ENCODE measurements at regions not wholly inside any gene's neighbourhood (a gene's known extent, or its start where the extent isn't known, plus 50 kb on each side); places are given as distances from the start of the nearest gene placed in this dataset.

- no peak for DNase-seq (ENCODE audit: low spot score)
These were observed 259.6 kb upstream of the NAV3 start for GRCh38 chr12:77571127-77571526.

GRCh38 chr12:77569876-77570275, 260.8 kb upstream of the NAV3 start:
- no peak for DNase-seq (ENCODE audit: low spot score)

GRCh38 chr12:77560714-77561113, 270.0 kb upstream of the NAV3 start:
- DNase-seq (ENCODE audit: low spot score) = no peak

GRCh38 chr12:77559400-77560074, 271.2 kb upstream of the NAV3 start:
- DNase-seq (ENCODE audit: low spot score) = no peak

- DNase-seq (ENCODE audit: low spot score) = no peak
These were observed 275.6 kb upstream of the NAV3 start for GRCh38 chr12:77555074-77555473.

GRCh38 chr12:77553976-77554619, 276.6 kb upstream of the NAV3 start:
- DNase-seq (ENCODE audit: low spot score) = no peak

- DNase-seq (ENCODE audit: low spot score) = no peak
These were observed 281.1 kb upstream of the NAV3 start for GRCh38 chr12:77549383-77550128.

GRCh38 chr12:77548797-77549196, 281.9 kb upstream of the NAV3 start:
- no peak for DNase-seq (ENCODE audit: low spot score)

- no peak for DNase-seq (ENCODE audit: low spot score)
These were observed 290.6 kb upstream of the NAV3 start for GRCh38 chr12:77540097-77540496.

- no peak for DNase-seq (ENCODE audit: low spot score)
These were observed 293.0 kb upstream of the NAV3 start for GRCh38 chr12:77537663-77538062.

- no peak for DNase-seq (ENCODE audit: low spot score)
These were observed 295.0 kb upstream of the NAV3 start for GRCh38 chr12:77535734-77536133.

GRCh38 chr12:77531912-77532311, 298.8 kb upstream of the NAV3 start:
- no peak for DNase-seq (ENCODE audit: low spot score)

GRCh38 chr12:77522247-77522646, 308.4 kb upstream of the NAV3 start:
- no peak for DNase-seq (ENCODE audit: low spot score)

- DNase-seq (ENCODE audit: low spot score) = no peak
These were observed 309.1 kb upstream of the NAV3 start for GRCh38 chr12:77521508-77522115.

GRCh38 chr12:77514511-77514910, 316.2 kb upstream of the NAV3 start:
- DNase-seq (ENCODE audit: low spot score) = no peak

- no peak for DNase-seq (ENCODE audit: low spot score)
These were observed 319.7 kb upstream of the NAV3 start for GRCh38 chr12:77510985-77511384.

GRCh38 chr12:77504466-77504865, 326.2 kb upstream of the NAV3 start:
- no peak for DNase-seq (ENCODE audit: low spot score)

GRCh38 chr12:77500089-77500488, 330.6 kb upstream of the NAV3 start:
- DNase-seq (ENCODE audit: low spot score) = no peak

GRCh38 chr12:77497647-77498046, 333.0 kb upstream of the NAV3 start:
- DNase-seq (ENCODE audit: low spot score) = no peak

- no peak for DNase-seq (ENCODE audit: low spot score)
These were observed 334.0 kb upstream of the NAV3 start for GRCh38 chr12:77496714-77497113.

- no peak for DNase-seq (ENCODE audit: low spot score)
These were observed 336.4 kb upstream of the NAV3 start for GRCh38 chr12:77494296-77494695.

- no peak for DNase-seq (ENCODE audit: low spot score)
These were observed 337.2 kb upstream of the NAV3 start for GRCh38 chr12:77493302-77494168.
